ENCODE measurements at regions not wholly inside any gene's neighbourhood (a gene's known extent, or its start where the extent isn't known, plus 50 kb on each side); places are given as distances from the start of the nearest gene placed in this dataset.

DNA sequence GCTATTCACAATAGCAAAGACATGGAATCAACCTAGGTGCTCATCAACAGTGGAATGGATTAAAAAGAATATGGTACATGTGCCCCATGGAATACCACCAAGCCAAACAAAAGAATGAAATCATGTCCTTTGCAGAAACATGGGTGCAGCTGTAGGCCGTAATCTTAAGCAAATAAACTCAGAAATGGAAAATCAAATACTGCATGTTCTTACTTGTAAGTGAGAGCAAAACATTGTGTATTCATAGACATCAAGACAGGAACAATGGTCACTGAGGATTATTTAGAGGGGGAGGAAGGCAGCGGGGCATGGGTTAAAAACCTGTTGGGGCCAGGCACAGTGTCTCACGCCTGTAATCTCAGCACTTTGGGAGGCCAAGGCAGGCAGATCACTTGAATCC lies 304.7 kb upstream of the ROBO2 start:
- DNase-seq (no peak), ATAC-seq (ENCODE audit: insufficient read depth, low read depth) (no peak)
- H3K27me3 ChIP-seq (ENCODE audit: insufficient read depth, low read length, poor library complexity): no peaks in the 10 kb centered on the region
- no peak overlapping the region for H2AFZ ChIP-seq (ENCODE audit: low read depth, low read length)
- H3K4me2 ChIP-seq (ENCODE audit: insufficient read depth, low read length): no peak overlapping the region
- no peaks in the 10 kb centered on the region for H3K9me3 ChIP-seq (ENCODE audit: insufficient read depth, low read length, severe bottlenecking)
- no peak for TF ChIP-seq EZH2 (IDR thresholded peaks at IDR 0.05; ENCODE audit: borderline replicate concordance, low read depth, low read length, severe bottlenecking)
- no peak for TF ChIP-seq CTCF (IDR thresholded peaks at IDR 0.05; ENCODE audit: borderline replicate concordance, extremely low read depth, low read length, poor library complexity, severe bottlenecking)
- H3K4me3 ChIP-seq (ENCODE audit: low read depth in 1 of 2, low read length in 2 of 2): no peak overlapping the region
- no peaks in the 10 kb centered on the region for H3K36me3 ChIP-seq (ENCODE audit: insufficient read depth, low read length)
- H3K4me1 ChIP-seq (ENCODE audit: insufficient read depth, low read length): no peaks in the 10 kb centered on the region
- no peak overlapping the region for H3K27ac ChIP-seq (ENCODE audit: low read length)
- H4K20me1 ChIP-seq (ENCODE audit: insufficient read depth, low read length): no peaks in the 10 kb centered on the region
- no peak overlapping the region for H3K9ac ChIP-seq (ENCODE audit: low read depth, low read length)
- H3K79me2 ChIP-seq (ENCODE audit: insufficient read depth, low read length): no peaks in the 10 kb centered on the region

DNA sequence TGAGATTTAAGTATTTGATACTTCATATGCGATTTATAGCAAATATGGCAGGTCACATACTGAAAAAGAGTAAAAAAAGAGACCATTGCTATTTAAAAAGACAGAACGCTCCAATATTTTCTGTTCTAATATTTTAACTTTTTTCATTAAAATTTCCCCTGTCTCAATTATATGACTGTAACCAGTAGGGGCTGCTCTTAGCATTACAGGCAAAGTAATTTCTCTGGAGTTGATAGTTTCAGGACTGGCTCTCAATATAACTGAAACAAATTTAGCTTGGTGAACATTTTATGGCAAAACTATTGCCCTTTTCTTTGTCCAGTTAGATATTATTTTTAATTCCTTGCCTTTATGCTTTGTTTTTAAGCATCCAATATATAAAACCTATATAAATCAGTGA lies 286.3 kb upstream of the ROBO2 start:
- Histone ChIP-seq H3K4me3 (ENCODE audit: low read depth in 1 of 2, low read length in 2 of 2) (no peak overlapping the region), H4K20me1 (ENCODE audit: insufficient read depth, low read length) (no peaks in the 10 kb centered on the region)
- no peak for ATAC-seq (ENCODE audit: insufficient read depth, low read depth)

DNA sequence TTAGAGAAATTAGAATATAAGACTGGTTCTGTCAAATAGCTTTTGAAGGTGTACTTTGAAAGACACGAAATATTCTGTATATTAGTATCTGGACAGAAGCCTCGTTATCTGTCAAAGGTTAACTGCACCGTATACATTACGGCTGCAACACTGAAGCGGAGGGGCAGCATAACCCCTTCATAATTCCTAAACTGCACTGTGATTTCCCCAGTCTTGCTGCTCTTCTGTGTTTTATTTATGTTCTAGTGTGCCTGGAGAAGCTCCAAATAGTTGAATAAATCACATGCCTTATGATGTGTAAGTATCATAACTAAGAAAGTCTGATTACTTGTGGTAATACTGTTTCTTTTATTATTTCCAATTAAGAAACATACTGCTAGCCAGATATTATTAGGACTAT lies 285.7 kb upstream of the ROBO2 start:
- Histone ChIP-seq H3K9ac (ENCODE audit: low read depth, low read length) (no peak overlapping the region), H3K36me3 (ENCODE audit: insufficient read depth, low read length) (no peaks in the 10 kb centered on the region), H3K9me3 (ENCODE audit: insufficient read depth, low read length, severe bottlenecking) (no peaks in the 10 kb centered on the region), H3K4me1 (ENCODE audit: insufficient read depth, low read length) (no peaks in the 10 kb centered on the region), H3K27ac (ENCODE audit: low read length) (no peak overlapping the region), H3K4me3 (ENCODE audit: low read depth in 1 of 2, low read length in 2 of 2) (no peak overlapping the region), H3K79me2 (ENCODE audit: insufficient read depth, low read length) (no peaks in the 10 kb centered on the region), H4K20me1 (ENCODE audit: insufficient read depth, low read length) (no peaks in the 10 kb centered on the region), H2AFZ (ENCODE audit: low read depth, low read length) (no peak overlapping the region), H3K4me2 (ENCODE audit: insufficient read depth, low read length) (no peak overlapping the region), H3K27me3 (ENCODE audit: insufficient read depth, low read length, poor library complexity) (no peaks in the 10 kb centered on the region)
- no peak for TF ChIP-seq EZH2 (IDR thresholded peaks at IDR 0.05; ENCODE audit: borderline replicate concordance, low read depth, low read length, severe bottlenecking)
- TF ChIP-seq CTCF (IDR thresholded peaks at IDR 0.05; ENCODE audit: borderline replicate concordance, extremely low read depth, low read length, poor library complexity, severe bottlenecking): no peak
- DNase-seq (no peak), ATAC-seq (ENCODE audit: insufficient read depth, low read depth) (no peak)

More for the DNA sequence above, 286.3 kb upstream of the ROBO2 start:
- no peaks in the 10 kb centered on the region for H3K27me3 ChIP-seq (ENCODE audit: insufficient read depth, low read length, poor library complexity)
- no peak for DNase-seq
- no peaks in the 10 kb centered on the region for H3K79me2 ChIP-seq (ENCODE audit: insufficient read depth, low read length)
- no peak for TF ChIP-seq EZH2 (IDR thresholded peaks at IDR 0.05; ENCODE audit: borderline replicate concordance, low read depth, low read length, severe bottlenecking)
- TF ChIP-seq CTCF (IDR thresholded peaks at IDR 0.05; ENCODE audit: borderline replicate concordance, extremely low read depth, low read length, poor library complexity, severe bottlenecking): no peak
- H3K9me3 ChIP-seq (ENCODE audit: insufficient read depth, low read length, severe bottlenecking): no peaks in the 10 kb centered on the region
- no peak overlapping the region for H3K27ac ChIP-seq (ENCODE audit: low read length)
- no peak overlapping the region for H3K4me2 ChIP-seq (ENCODE audit: insufficient read depth, low read length)
- H3K4me1 ChIP-seq (ENCODE audit: insufficient read depth, low read length): no peaks in the 10 kb centered on the region
- no peaks in the 10 kb centered on the region for H3K36me3 ChIP-seq (ENCODE audit: insufficient read depth, low read length)
- H3K9ac ChIP-seq (ENCODE audit: low read depth, low read length): no peak overlapping the region
- H2AFZ ChIP-seq (ENCODE audit: low read depth, low read length): no peak overlapping the region

GRCh38 chr3:76756577-76756976 lies 283.3 kb upstream of the ROBO2 start:
- Histone ChIP-seq H2AFZ (ENCODE audit: low read depth, low read length) (no peak overlapping the region), H3K79me2 (ENCODE audit: insufficient read depth, low read length) (no peaks in the 10 kb centered on the region), H3K27ac (ENCODE audit: low read length) (no peak overlapping the region), H3K4me1 (ENCODE audit: insufficient read depth, low read length) (no peaks in the 10 kb centered on the region), H3K36me3 (ENCODE audit: insufficient read depth, low read length) (no peaks in the 10 kb centered on the region), H4K20me1 (ENCODE audit: insufficient read depth, low read length) (no peaks in the 10 kb centered on the region), H3K4me3 (ENCODE audit: low read depth in 1 of 2, low read length in 2 of 2) (no peak overlapping the region), H3K9ac (ENCODE audit: low read depth, low read length) (no peak overlapping the region), H3K9me3 (ENCODE audit: insufficient read depth, low read length, severe bottlenecking) (no peaks in the 10 kb centered on the region), H3K27me3 (ENCODE audit: insufficient read depth, low read length, poor library complexity) (no peaks in the 10 kb centered on the region), H3K4me2 (ENCODE audit: insufficient read depth, low read length) (no peak overlapping the region)
- DNase-seq (no peak), ATAC-seq (ENCODE audit: insufficient read depth, low read depth) (no peak)
- no peak for TF ChIP-seq CTCF (IDR thresholded peaks at IDR 0.05; ENCODE audit: borderline replicate concordance, extremely low read depth, low read length, poor library complexity, severe bottlenecking)
- no peak for TF ChIP-seq EZH2 (IDR thresholded peaks at IDR 0.05; ENCODE audit: borderline replicate concordance, low read depth, low read length, severe bottlenecking)

Data from DND-41 (cell line).